HepG2 (cell line): ENCODE measurements at regions not wholly inside any gene's neighbourhood (a gene's known extent, or its start where the extent isn't known, plus 50 kb on each side); places are given as distances from the start of the nearest gene placed in this dataset.

Source experiments
- ATAC-seq: fragments of 200-7000 bp; cut with Tn5 transposase; 3 replicates; pipeline ENCODE4 v1.9.1; 2020; ENCODE audit warnings: mild to moderate bottlenecking, moderate library complexity
- BruUV-seq: library from RNA; stranded (reverse); fragments of 400-500 nt; replicated peaks from 2 replicates; lab custom pipeline; 2021; lab: Mats Ljungman, UMichigan
- CTCF ChIA-PET: fragments of 300-600 bp; formaldehyde crosslinking; extraction: SDS; loops from one replicate; lab custom pipeline; 2021; ENCODE audit warnings: low total read pairs, inconsistent platforms, low intra/inter-chr PET ratio; lab: Yijun Ruan, JAX
- POLR2A ChIA-PET: fragments of 350-600 bp; sonication (Branson Sonifier 250); formaldehyde crosslinking; loops from one replicate; lab custom pipeline; 2020; ENCODE audit warnings: antibody characterized with exemption, inconsistent platforms; lab: Yijun Ruan, JAX
- DNase-seq: peaks from one replicate; pipeline ENCODE4 v3.0.0-alpha.2; 2015; ENCODE audit warnings: low spot score
- FAIRE-seq: peaks from 3 replicates; lab custom pipeline; 2011; peaks lifted over from hg19 to GRCh38; lab: Jason Lieb, UNC
- H2AFZ ChIP-seq: one replicate; pipeline ENCODE4 v1.6.1; 2011; ENCODE audit warnings: low read length, inconsistent platforms
- H3K27ac ChIP-seq: fragments of 300-600 bp; 3 replicates; pipeline ENCODE4 v1.8.0; 2011; ENCODE audit warnings: mixed run types, mild to moderate bottlenecking, mixed read lengths, low read length, inconsistent platforms; ENCODE audit not compliant: insufficient read depth; ENCODE audit errors: extremely low read length
- H3K27me3 ChIP-seq, 2 experiments: fragments of 200-600 bp in 1 of 2; 2 replicates in 1 of 2; 3 replicates in 1 of 2; pipeline versions ENCODE4 v1.6.0 to v1.8.0; 2011; ENCODE audit warnings: low read length in 2 of 2, mild to moderate bottlenecking in 2 of 2, moderate library complexity in 2 of 2, inconsistent platforms in 1 of 2; ENCODE audit not compliant: insufficient read depth in 2 of 2, control insufficient read depth in 1 of 2
- H3K36me3 ChIP-seq, 2 experiments: fragments of 200-600 bp in 1 of 2; replicated peaks in 1 of 2; 2 replicates in 1 of 2; 3 replicates in 1 of 2; pipeline versions ENCODE4 v1.5.1 to v1.8.0; 2011; ENCODE audit warnings: low read length in 2 of 2, inconsistent platforms in 1 of 2; ENCODE audit not compliant: insufficient read depth in 2 of 2, control insufficient read depth in 1 of 2
- H3K4me1 ChIP-seq: 2 replicates; pipeline ENCODE4 v1.5.1; 2012; ENCODE audit warnings: low read length, inconsistent platforms; ENCODE audit not compliant: insufficient read depth
- H3K4me2 ChIP-seq: 2 replicates; pipeline ENCODE4 v1.6.0; 2011; ENCODE audit warnings: low read depth, low read length, inconsistent platforms
- H3K4me3 ChIP-seq, 3 experiments: fragments of 200-600 bp in 1 of 3; sonication (generic), shearing (Covaris generic) in 1 of 3; replicated peaks in 1 of 3; 2 replicates each; pipeline ENCODE4 v1.5.1; 2011 to 2016; ENCODE audit warnings: low read length in 3 of 3, inconsistent platforms in 2 of 3, low read depth in 2 of 3, mild to moderate bottlenecking in 2 of 3, control low read depth in 1 of 3, mixed read lengths in 1 of 3; ENCODE audit not compliant: insufficient read depth in 1 of 3
- H3K79me2 ChIP-seq: one replicate; pipeline ENCODE4 v1.6.1; 2011; ENCODE audit warnings: low read length, inconsistent platforms; ENCODE audit not compliant: insufficient read depth
- H3K9ac ChIP-seq: 2 replicates; pipeline ENCODE4 v1.6.0; 2011; ENCODE audit warnings: mild to moderate bottlenecking, low read depth, low read length, inconsistent platforms; ENCODE audit not compliant: insufficient read depth
- H3K9me3 ChIP-seq: 2 replicates; pipeline ENCODE4 v1.5.1; 2012; ENCODE audit warnings: mild to moderate bottlenecking, low read length
- H4K20me1 ChIP-seq: 2 replicates; pipeline ENCODE4 v1.6.0; 2011; ENCODE audit warnings: inconsistent platforms, mild to moderate bottlenecking, low read length, moderate library complexity; ENCODE audit not compliant: insufficient read depth
- FOXJ3 ChIP-seq: sonication (generic); formaldehyde crosslinking; IDR thresholded peaks from 2 replicates; pipeline ENCODE4 v1.4.0; 2020; ENCODE audit warnings: missing genetic modification reagents, mild to moderate bottlenecking, borderline replicate concordance
- GLI4 ChIP-seq: sonication (generic); formaldehyde crosslinking; IDR thresholded peaks from 2 replicates; pipeline ENCODE4 v1.5.1; 2020; ENCODE audit warnings: missing genetic modification reagents, mild to moderate bottlenecking, moderate library complexity, borderline replicate concordance
- MEF2D ChIP-seq: sonication (generic); formaldehyde crosslinking; IDR thresholded peaks from 2 replicates; pipeline ENCODE4 v1.5.1; 2020; ENCODE audit warnings: mild to moderate bottlenecking, missing genetic modification reagents
- SATB2 ChIP-seq: sonication (generic); formaldehyde crosslinking; IDR thresholded peaks from 2 replicates; pipeline ENCODE4 v1.5.0; 2020; ENCODE audit warnings: missing genetic modification reagents
- TP53 ChIP-seq: sonication (generic); formaldehyde crosslinking; conservative IDR thresholded peaks from 2 replicates; pipeline ENCODE4 v1.4.0; 2020; ENCODE audit warnings: missing genetic modification reagents
- ZBTB40 ChIP-seq, 2 experiments: fragments of 450-650 bp in 1 of 2; sonication (generic) in 1 of 2; formaldehyde crosslinking in 1 of 2; IDR thresholded peaks; 2 replicates each; pipeline versions ENCODE4 v1.6.1 to v1.8.0; 2016 to 2022; ENCODE audit warnings: antibody characterized with exemption in 1 of 2, mild to moderate bottlenecking in 1 of 2, missing genetic modification reagents in 1 of 2
- ZBTB44 ChIP-seq: sonication (generic); formaldehyde crosslinking; IDR thresholded peaks from 2 replicates; pipeline ENCODE4 v1.4.0; 2020; ENCODE audit warnings: missing genetic modification reagents
- ZFP82 ChIP-seq: sonication (generic); formaldehyde crosslinking; IDR thresholded peaks from 2 replicates; pipeline ENCODE4 v1.5.1; 2020; ENCODE audit warnings: mild to moderate bottlenecking, missing genetic modification reagents, borderline replicate concordance
- ZNF569 ChIP-seq: sonication (generic); formaldehyde crosslinking; IDR thresholded peaks from 2 replicates; pipeline ENCODE4 v1.5.0; 2020; ENCODE audit warnings: mild to moderate bottlenecking, missing genetic modification reagents, moderate library complexity, borderline replicate concordance
- WGBS: methylation state at CpG from one replicate; pipeline ENCODE4 v1.1.6; 2017; ENCODE audit warnings: low lambda C conversion rate; 5-methylcytosine and 5-hydroxymethylcytosine counted together
- in situ Hi-C: cut with HindIII; loops from 2 replicates; pipeline ENCODE4 v1.10.0; 2017; ENCODE audit warnings: low pct_unique_long_range_greater_than_20kb; ENCODE audit not compliant: extremely low pct_ligation_motif_present
- intact Hi-C: fragments of 100-400 bp; cut with micrococcal nuclease; formaldehyde crosslinking; loops from one replicate; pipeline ENCODE4 v1.10.0; 2022; ENCODE audit not compliant: unreplicated experiment

- Histone ChIP-seq H3K79me2 (no peaks in the 10 kb centered on the region), H4K20me1 (no peaks in the 10 kb centered on the region), H3K4me3 (no peak overlapping the region), H3K4me1 (no peaks in the 10 kb centered on the region), H3K27ac (no peak overlapping the region), H3K36me3 (no peaks in the 10 kb centered on the region), H3K4me2 (no peak overlapping the region), H3K27me3 (no peaks in the 10 kb centered on the region; a peak in 1 of 5 replicates), H3K9me3 (no peaks in the 10 kb centered on the region), H2AFZ (no peak overlapping the region), H3K9ac (no peak overlapping the region)
- in situ Hi-C loops (no loop called here), intact Hi-C loops (no loop called here)
- ATAC-seq (no peak), FAIRE-seq (no peak), DNase-seq (no peak)
- WGBS = 0% methylated on average over 3 of the region's 3 CpGs
- no TSS peak for BruUV-seq
- ChIA-PET POLR2A (no interaction called here), CTCF (no interaction called here)
- TF ChIP-seq GLI4 = no peak
- TF ChIP-seq ZBTB40 (IDR thresholded peaks at IDR 0.05) = no peak
- no peak for TF ChIP-seq ZBTB40 (CRISPR knock-in tag; IDR thresholded peaks at IDR 0.05)
- no peak for TF ChIP-seq SATB2
- no peak for TF ChIP-seq TP53 (CRISPR knock-in tag)
- no peak for TF ChIP-seq MEF2D (CRISPR knock-in tag)
- no peak for TF ChIP-seq ZFP82 (CRISPR knock-in tag)
- no peak for TF ChIP-seq ZBTB44 (CRISPR knock-in tag)
- no peak for TF ChIP-seq FOXJ3 (CRISPR knock-in tag)
- no peak for TF ChIP-seq ZNF569 (CRISPR knock-in tag)
- TF ChIP-seq, all 625 proteins: peak for 0
These were observed 188.1 kb upstream of the FAM241A start for GRCh38 chr4:111957116-111957515.
